ENCODE measurements at regions not wholly inside any gene's neighbourhood (a gene's known extent, or its start where the extent isn't known, plus 50 kb on each side); places are given as distances from the start of the nearest gene placed in this dataset.

DNA sequence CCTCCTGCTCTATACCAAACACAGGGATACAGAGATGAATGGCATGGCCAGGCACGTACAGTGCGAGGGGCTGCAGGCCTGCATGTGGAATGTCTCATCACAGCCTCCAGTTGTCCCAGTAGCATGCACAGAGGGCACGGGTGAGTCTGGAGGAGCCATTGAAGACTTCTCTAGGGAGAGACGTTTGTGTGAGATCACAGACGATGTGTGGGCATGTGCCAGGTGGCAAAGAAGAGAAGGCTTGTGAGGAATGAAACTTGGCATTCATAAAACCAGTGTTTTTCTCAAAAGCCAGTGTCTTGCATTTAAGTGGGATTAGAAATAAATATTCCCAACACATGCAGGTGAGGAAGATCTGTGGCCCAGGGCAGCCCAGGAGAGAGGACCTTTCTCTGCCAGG is 119.1 kb upstream of the UBE3A start:
- DNase-seq = no peak

GRCh38 chr15:25556136-25556535 is 117.3 kb upstream of the UBE3A start:
- DNase-seq = no peak

- DNase-seq = no peak
These were observed 115.8 kb upstream of the UBE3A start for GRCh38 chr15:25554640-25555039.

DNA sequence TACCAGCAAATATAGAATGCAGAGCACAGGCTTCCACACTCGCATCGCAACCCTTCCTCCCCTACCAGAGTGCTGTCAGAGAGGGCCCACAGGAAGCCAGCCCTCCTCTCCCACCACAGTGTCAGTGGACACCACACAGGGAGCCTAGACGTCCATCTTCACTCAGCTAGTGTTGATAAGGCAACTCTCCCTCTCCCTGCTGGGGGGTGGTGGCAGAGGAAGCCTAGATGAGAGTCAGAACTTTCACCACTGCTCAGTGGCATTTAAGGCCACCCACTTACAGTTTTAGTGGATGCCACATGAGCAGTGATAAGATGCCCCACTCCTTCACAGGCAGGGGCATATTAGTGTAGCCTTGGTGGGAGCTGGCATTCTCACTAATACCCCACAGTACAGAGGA is 109.8 kb upstream of the UBE3A start:
- no peak for DNase-seq

DNA sequence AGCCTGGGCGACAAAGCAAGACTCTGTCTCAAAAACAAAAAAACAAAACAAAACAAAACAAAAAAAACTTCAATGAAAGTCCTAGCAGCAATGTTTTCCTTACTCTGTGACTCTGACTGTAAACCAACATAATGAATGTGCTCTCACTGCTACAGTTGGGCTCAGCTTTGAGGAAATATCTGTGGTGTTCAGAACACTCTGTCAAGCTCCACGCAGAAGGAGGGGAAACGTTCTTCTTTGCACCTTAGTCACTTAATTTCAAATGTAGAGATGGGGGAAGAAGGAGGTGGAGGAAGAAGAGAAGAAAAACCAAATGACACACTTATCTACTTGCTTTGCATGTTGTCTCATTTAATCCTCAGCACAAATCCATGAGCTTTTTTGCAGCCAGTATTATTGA is 107.1 kb upstream of the UBE3A start:
- no peak for DNase-seq

- peak; percentile 10 for DNase-seq
These were observed 106.2 kb upstream of the UBE3A start for GRCh38 chr15:25545017-25545416.

DNA sequence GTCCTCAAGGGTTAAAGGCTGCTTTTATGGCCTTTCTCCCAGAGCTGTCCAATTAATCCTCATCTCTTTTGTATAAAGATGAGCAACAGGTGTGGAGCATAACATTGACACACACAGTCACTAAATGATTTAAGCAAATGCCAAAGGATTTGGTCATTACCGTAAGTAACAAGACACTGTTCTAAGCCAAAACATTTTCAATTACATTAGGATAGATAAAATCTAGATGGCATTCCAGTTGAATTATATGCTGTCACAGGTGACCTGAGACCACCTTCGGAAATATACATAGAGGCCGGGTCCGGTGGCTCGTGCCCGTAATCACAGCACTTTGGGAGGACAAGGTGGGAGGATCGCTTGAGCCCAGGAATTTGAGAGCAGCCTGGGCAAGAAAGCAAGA is 105.3 kb upstream of the UBE3A start:
- no peak for DNase-seq

- DNase-seq = peak; percentile 71
These were observed 104.4 kb upstream of the UBE3A start for GRCh38 chr15:25543196-25543595.

DNA sequence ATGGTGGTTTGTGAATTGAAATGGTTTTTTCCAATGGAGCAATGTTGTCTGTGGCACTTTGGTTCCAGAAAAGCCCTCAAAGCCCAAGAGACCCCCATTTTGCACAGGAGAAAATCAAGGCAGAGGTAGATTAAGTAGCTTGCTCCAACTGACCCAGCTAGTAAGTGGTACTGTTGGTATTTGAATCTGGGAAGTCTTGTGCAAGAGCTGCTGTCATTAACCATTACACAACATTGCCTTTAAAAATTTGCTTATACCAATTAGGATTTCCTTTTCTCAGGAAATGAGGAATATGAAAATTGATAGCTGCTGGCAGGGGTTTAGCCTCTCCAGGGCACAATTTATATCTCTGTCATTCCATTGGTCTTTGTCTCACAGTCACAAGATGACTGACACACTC is 102.4 kb upstream of the UBE3A start:
- DNase-seq = no peak

GRCh38 chr15:25536801-25537611 is 98.2 kb upstream of the UBE3A start:
- no peak for DNase-seq

DNA sequence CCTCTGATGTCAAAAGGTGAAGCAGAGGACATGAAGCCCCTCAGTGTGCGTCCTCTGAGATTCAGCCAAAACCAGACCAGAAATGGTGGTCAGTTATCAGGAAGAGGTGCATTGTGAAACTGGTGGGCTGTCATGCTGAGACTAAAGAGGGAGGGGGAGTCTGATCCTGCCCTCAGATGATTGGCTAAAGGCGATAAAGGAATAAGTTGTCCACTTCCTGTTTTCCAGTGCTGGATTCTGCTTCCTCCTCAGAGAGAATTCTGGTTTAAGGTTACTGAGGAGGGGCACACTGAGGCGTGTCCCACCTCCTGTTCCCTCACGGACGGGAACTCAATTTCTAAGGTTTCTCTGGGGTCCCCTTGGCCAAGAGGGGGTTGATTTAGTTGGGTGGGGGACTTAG is 97.0 kb upstream of the UBE3A start:
- no peak for DNase-seq

GRCh38 chr15:25534293-25534692 is 95.5 kb upstream of the UBE3A start:
- no peak for DNase-seq

GRCh38 chr15:25532269-25533140 is 93.7 kb upstream of the UBE3A start:
- no peak for DNase-seq

- DNase-seq = no peak
These were observed 91.0 kb upstream of the UBE3A start for GRCh38 chr15:25529774-25530173.

DNA sequence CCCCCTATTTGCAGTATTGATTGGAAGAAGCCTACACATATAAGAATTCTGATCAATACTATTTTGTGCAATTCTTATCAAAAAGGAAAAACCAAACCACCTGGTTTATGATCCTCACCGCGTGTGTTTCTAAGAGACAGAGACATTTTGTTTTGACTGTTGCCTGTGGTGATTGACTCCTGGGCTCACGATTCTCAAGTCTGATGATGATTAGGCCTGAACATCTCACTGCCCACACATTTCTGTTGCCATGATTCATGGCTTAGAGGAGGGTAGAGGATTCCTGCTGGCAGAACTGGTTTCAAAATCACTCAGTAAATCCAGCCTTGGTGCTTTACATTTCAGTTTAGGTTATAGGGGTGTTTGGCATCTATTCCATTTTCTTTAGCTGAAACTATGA is 88.3 kb upstream of the UBE3A start:
- DNase-seq = peak; percentile 15

DNA sequence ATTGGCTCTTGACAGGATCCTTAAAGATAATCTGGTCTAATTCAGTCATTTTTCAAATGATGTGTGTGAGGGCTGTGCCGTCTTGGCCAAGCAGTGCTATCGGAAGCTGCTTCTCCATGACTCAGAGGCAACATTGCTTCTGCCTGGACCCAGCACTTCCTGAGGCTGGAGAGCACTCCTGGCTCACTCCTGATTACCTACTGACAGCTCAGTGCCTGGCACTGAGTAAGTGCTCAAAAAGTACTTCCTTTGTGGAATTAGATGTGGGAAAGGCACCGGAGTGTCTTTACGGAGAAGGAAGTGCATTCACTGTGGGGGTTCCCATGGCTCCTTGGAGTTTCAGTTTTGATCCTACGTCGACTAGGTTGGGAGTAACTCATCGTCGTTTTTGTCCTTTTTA is 86.9 kb upstream of the UBE3A start:
- DNase-seq = peak; percentile 1

- DNase-seq = no peak
These were observed 76.8 kb upstream of the UBE3A start for GRCh38 chr15:25515633-25516032.

DNA sequence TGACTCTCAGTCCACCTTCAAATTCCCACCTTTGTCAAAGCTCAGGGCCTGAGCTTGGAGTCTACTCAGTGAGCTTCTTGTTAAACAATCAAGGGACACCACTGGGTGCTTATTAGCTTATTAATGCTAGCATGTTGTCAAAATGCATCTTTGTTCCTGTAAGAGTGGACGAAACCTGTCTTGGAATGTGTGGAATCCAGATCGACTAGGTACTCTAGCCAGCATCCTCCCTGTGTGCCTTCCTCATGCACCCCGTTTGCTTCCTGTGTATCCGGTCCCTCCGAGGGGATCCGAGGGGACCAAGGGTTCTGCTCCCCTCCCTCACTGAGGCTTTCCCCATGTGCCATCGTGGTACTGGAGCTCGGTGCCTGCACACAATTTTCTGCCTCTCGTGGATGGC is 75.7 kb upstream of the UBE3A start:
- no peak for DNase-seq

DNA sequence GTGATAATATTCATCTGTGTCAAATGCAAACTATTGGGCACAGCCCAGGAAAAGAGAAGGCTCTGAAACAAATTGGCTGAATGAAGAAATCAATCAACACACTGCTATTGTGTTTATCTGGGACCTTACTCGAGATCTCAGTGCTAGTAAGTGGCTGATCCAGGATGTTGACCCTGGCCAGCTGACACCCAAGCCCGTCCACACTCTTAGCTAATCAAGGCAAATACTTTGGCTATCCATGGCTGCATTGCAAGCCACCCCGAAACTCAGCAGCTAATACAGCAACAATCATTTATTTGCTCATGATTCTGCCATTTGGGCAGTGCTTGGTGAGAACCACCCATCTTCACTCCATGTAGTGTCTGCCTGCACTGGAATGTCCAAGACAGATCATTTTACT is 74.1 kb upstream of the UBE3A start:
- DNase-seq = no peak

GRCh38 chr15:25510146-25510545 is 71.3 kb upstream of the UBE3A start:
- DNase-seq = no peak

- peak; percentile 2 for DNase-seq
These were observed 70.9 kb upstream of the UBE3A start for GRCh38 chr15:25509703-25510102.

DNA sequence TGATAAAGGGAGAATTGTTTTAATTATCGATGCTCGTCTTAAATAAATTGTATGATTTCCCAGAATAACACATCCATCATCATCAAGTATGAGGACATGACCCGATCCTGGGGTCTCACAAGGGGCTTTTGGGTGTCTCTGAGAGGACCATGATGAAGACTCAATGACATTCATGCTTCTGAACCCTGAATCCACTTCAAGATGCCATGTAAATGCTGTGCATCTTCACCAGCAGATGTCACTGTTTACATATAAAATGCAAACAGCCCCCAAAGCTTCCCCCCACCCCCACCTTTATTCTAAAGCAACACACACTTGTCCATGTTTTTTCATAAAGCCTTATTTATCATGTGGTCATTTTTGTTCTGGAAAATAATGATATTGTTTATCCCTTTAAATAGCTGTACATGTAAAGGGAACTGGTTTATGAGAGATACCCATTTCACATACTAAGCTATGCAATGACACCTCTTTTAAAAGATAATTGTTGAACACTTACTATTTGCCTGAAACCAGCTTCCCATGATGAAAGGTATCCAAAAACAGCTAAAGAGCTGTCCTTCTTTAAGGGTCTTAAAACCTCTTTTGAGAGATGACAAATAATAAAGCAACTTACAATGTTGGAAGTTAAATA is 69.7 kb upstream of the UBE3A start:
- DNase-seq = peak; percentile 71

- peak; percentile 81 for DNase-seq
These were observed 65.5 kb upstream of the UBE3A start for GRCh38 chr15:25504307-25504706.

All from fibroblast of skin of scalp (primary cell).